ENCODE measurements at regions not wholly inside any gene's neighbourhood (a gene's known extent, or its start where the extent isn't known, plus 50 kb on each side); places are given as distances from the start of the nearest gene placed in this dataset.
"Not testable (repeated sequence)": the region's sequence is repeated elsewhere in the genome, so short reads cannot be mapped to it uniquely, and the experiment has no call there.

- H3K4me1 ChIP-seq (ENCODE audit: control insufficient read depth in 1 of 2, insufficient read depth in 2 of 2, low read length in 2 of 2), result no peaks in the 10 kb centered on the region
- H3K27me3 ChIP-seq (ENCODE audit: control insufficient read depth in 1 of 2, insufficient read depth in 2 of 2, low read length in 2 of 2), result no peaks in the 10 kb centered on the region
- no peak overlapping the region for H3K9ac ChIP-seq (ENCODE audit: low read depth in 1 of 2, low read length in 2 of 2)
- no peak overlapping the region for H3K27ac ChIP-seq (ENCODE audit: low read depth, low read length)
- H3K36me3 ChIP-seq (ENCODE audit: control insufficient read depth in 1 of 2, insufficient read depth in 2 of 2, low read length in 2 of 2), result no peaks in the 10 kb centered on the region
- no peak overlapping the region for H3K4me3 ChIP-seq (ENCODE audit: low read depth in 1 of 2, low read length in 2 of 2)
- no peaks in the 10 kb centered on the region for H3K9me3 ChIP-seq (ENCODE audit: control insufficient read depth in 1 of 2, low read length in 2 of 2)
Observed at GRCh38 chr5:98168871-98169270, 604.6 kb upstream of the RGMB start.

DNA sequence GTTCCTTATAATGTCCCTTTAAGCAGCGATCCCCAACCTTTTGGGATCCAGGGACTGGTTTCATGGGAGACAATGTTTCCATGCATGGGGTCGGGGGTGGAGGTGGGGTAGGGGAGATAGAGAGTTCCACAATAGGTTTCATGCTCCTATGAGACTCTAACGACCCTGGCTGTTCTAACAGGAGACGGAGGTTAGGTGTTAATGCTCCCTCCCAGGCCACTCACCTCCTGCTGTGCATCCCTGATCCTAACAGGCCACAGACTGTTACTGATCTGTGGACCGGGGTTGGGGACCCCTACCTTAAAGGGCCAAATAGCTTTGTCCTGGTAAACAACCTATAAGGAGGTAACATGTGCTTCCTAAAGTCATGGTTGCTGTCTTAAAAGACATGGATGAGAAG, 602.5 kb upstream of the RGMB start:
- no peak overlapping the region for H3K27ac ChIP-seq (ENCODE audit: low read depth, low read length)
- no peaks in the 10 kb centered on the region for H3K27me3 ChIP-seq (ENCODE audit: control insufficient read depth in 1 of 2, insufficient read depth in 2 of 2, low read length in 2 of 2)
- H3K36me3 ChIP-seq (ENCODE audit: control insufficient read depth in 1 of 2, insufficient read depth in 2 of 2, low read length in 2 of 2), result no peaks in the 10 kb centered on the region
- H3K4me3 ChIP-seq (ENCODE audit: low read depth in 1 of 2, low read length in 2 of 2), result no peak overlapping the region
- H3K9me3 ChIP-seq (ENCODE audit: control insufficient read depth in 1 of 2, low read length in 2 of 2), result no peaks in the 10 kb centered on the region
- no peak overlapping the region for H3K9ac ChIP-seq (ENCODE audit: low read depth in 1 of 2, low read length in 2 of 2)
- H3K4me1 ChIP-seq (ENCODE audit: control insufficient read depth in 1 of 2, insufficient read depth in 2 of 2, low read length in 2 of 2), result no peaks in the 10 kb centered on the region

DNA sequence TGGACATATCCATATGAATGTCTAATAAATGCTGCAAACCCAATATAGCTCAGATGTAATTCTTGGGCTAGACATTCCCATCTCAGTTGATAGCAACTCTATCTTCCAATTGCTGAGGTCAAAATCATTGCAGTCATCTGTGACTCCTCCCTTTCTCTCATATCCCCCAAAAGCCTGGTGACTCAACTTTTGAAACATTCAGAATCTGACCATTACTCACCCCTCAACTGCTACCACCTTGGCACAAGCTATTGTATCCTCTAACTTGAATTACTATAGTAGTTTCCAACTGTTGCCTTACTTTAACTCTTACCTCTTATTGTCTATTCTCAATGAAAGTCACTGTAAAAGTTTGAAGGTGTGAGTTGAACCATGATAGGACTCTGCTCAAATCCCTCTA, 600.1 kb upstream of the RGMB start:
- Histone ChIP-seq H3K4me1 (ENCODE audit: control insufficient read depth in 1 of 2, insufficient read depth in 2 of 2, low read length in 2 of 2) (no peaks in the 10 kb centered on the region), H3K36me3 (ENCODE audit: control insufficient read depth in 1 of 2, insufficient read depth in 2 of 2, low read length in 2 of 2) (no peaks in the 10 kb centered on the region), H3K27ac (ENCODE audit: low read depth, low read length) (no peak overlapping the region), H3K9me3 (ENCODE audit: control insufficient read depth in 1 of 2, low read length in 2 of 2) (no peaks in the 10 kb centered on the region), H3K4me3 (ENCODE audit: low read depth in 1 of 2, low read length in 2 of 2) (no peak overlapping the region), H3K27me3 (ENCODE audit: control insufficient read depth in 1 of 2, insufficient read depth in 2 of 2, low read length in 2 of 2) (no peaks in the 10 kb centered on the region), H3K9ac (ENCODE audit: low read depth in 1 of 2, low read length in 2 of 2) (no peak overlapping the region)

DNA sequence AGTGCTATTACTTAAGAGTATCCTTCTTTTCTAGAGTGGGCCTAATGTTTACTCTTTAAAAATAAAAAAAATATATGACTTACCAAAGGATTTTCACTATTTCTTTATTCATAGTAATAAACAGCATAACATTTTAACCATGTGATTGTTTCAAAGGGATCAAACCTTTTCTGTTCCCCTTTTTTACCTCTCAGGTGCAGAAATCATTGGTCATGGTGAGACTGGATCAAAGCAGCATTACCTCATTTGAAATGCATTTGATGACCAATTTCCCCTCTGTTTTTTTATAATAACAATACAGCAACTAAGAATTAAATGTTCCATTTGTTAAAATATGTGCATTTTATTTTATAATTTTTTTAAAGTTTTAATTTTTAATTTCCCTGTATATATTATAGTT, 598.0 kb upstream of the RGMB start:
- Histone ChIP-seq H3K4me3 (ENCODE audit: low read depth in 1 of 2, low read length in 2 of 2) (no peak overlapping the region), H3K27me3 (ENCODE audit: control insufficient read depth in 1 of 2, insufficient read depth in 2 of 2, low read length in 2 of 2) (no peaks in the 10 kb centered on the region), H3K9ac (ENCODE audit: low read depth in 1 of 2, low read length in 2 of 2) (no peak overlapping the region), H3K9me3 (ENCODE audit: control insufficient read depth in 1 of 2, low read length in 2 of 2) (no peaks in the 10 kb centered on the region), H3K27ac (ENCODE audit: low read depth, low read length) (no peak overlapping the region), H3K36me3 (ENCODE audit: control insufficient read depth in 1 of 2, insufficient read depth in 2 of 2, low read length in 2 of 2) (no peaks in the 10 kb centered on the region), H3K4me1 (ENCODE audit: control insufficient read depth in 1 of 2, insufficient read depth in 2 of 2, low read length in 2 of 2) (no peaks in the 10 kb centered on the region)

DNA sequence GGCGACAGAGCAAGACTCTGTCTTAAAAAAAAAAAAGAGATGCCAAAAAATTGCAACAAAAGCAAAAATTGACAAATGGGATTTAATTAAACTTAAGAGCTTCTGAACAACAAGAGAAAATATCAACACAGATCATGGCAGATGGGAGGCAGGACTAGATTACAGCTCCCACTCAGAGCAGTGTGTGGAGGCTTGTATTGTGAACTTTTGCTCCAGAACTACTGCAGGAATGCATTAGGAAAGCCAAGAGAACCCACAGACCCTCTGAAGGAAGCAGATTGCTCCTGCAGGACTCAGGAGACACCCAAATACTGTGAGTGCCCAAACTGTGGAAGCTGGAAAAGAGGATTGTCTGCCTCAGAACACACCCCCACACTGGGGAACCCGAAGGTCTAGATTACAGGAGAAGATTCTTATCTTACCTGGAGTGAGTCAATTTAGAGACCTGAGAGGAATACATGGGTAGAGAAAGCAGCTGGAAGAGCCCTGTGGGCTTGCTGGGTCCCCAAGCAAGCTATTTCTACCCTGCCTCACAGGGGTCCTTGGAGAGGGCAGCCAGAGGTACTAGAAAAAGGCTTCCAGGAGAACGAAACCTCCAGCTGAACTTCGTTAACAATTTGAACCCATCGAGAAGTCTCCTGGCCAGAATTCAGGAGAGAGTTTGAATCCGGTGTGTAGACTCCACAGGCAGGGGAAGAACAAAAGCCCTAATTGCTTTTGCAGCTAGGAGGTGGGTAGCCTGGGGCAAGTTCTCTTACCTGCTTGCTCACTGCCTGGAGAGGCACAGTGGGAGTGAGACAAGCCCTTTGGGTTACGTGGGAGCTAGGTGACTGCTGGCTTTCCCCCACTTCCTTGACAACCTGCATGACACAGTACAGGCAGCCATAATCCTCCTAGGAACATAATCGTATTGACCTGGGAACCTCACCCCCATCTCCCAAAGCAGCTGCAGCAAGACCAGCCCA, 593.4 kb upstream of the RGMB start:
- H3K4me1 ChIP-seq (ENCODE audit: control insufficient read depth in 1 of 2, insufficient read depth in 2 of 2, low read length in 2 of 2), result no peaks in the 10 kb centered on the region
- H3K4me3 ChIP-seq (ENCODE audit: low read depth in 1 of 2, low read length in 2 of 2), result no peak overlapping the region
- H3K9me3 ChIP-seq (ENCODE audit: control insufficient read depth in 1 of 2, low read length in 2 of 2), result no peaks in the 10 kb centered on the region
- H3K27me3 ChIP-seq (ENCODE audit: control insufficient read depth in 1 of 2, insufficient read depth in 2 of 2, low read length in 2 of 2), result no peaks in the 10 kb centered on the region
- H3K27ac ChIP-seq (ENCODE audit: low read depth, low read length), result no peak overlapping the region
- H3K9ac ChIP-seq (ENCODE audit: low read depth in 1 of 2, low read length in 2 of 2), result no peak overlapping the region
- H3K36me3 ChIP-seq (ENCODE audit: control insufficient read depth in 1 of 2, insufficient read depth in 2 of 2, low read length in 2 of 2), result no peaks in the 10 kb centered on the region

DNA sequence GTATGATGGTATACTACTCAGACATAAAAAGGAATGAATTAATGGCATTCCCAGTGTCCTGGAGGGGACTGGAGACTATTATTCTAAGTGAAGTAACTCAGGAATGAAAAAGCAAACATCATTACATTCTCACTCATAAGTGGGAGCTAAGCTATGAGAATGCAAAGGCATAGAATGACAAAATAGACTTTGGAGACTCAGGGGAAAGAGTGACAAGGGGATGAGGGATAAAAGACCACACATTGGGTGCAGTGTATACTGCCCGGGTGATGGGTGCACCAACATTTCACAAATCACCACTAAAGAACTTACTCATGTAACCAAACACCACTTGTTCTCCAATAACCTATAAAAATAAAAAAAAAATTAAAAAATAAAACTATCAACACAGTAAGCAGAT, 587.3 kb upstream of the RGMB start:
- Histone ChIP-seq H3K4me3 (ENCODE audit: low read depth in 1 of 2, low read length in 2 of 2) (no peak overlapping the region), H3K27me3 (ENCODE audit: control insufficient read depth in 1 of 2, insufficient read depth in 2 of 2, low read length in 2 of 2) (no peaks in the 10 kb centered on the region), H3K4me1 (ENCODE audit: control insufficient read depth in 1 of 2, insufficient read depth in 2 of 2, low read length in 2 of 2) (no peaks in the 10 kb centered on the region), H3K27ac (ENCODE audit: low read depth, low read length) (no peak overlapping the region), H3K9ac (ENCODE audit: low read depth in 1 of 2, low read length in 2 of 2) (no peak overlapping the region), H3K9me3 (ENCODE audit: control insufficient read depth in 1 of 2, low read length in 2 of 2) (no peaks in the 10 kb centered on the region), H3K36me3 (ENCODE audit: control insufficient read depth in 1 of 2, insufficient read depth in 2 of 2, low read length in 2 of 2) (no peaks in the 10 kb centered on the region)

DNA sequence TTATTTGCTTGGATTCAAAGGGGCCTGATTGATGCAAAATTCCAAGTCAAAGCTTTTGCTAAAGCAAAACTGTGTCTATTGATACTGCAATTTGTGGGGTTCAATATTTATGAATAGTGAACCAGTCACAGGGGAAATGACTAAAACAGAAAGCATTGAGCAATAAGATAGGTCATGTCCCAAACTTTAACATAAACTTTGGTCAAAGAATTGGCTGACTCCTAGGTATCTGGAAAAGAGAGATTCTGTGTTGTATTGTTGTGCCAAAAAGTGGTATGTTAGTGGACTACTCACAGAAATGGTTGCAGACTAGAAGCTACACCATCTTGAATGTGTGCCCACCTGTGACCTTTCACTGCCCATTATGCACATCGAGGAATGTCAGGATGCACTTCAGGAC, 585.5 kb upstream of the RGMB start:
- no peak overlapping the region for H3K4me3 ChIP-seq (ENCODE audit: low read depth in 1 of 2, low read length in 2 of 2)
- no peaks in the 10 kb centered on the region for H3K27me3 ChIP-seq (ENCODE audit: control insufficient read depth in 1 of 2, insufficient read depth in 2 of 2, low read length in 2 of 2)
- no peaks in the 10 kb centered on the region for H3K9me3 ChIP-seq (ENCODE audit: control insufficient read depth in 1 of 2, low read length in 2 of 2)
- H3K4me1 ChIP-seq (ENCODE audit: control insufficient read depth in 1 of 2, insufficient read depth in 2 of 2, low read length in 2 of 2), result no peaks in the 10 kb centered on the region
- no peak overlapping the region for H3K27ac ChIP-seq (ENCODE audit: low read depth, low read length)
- H3K36me3 ChIP-seq (ENCODE audit: control insufficient read depth in 1 of 2, insufficient read depth in 2 of 2, low read length in 2 of 2), result no peaks in the 10 kb centered on the region
- no peak overlapping the region for H3K9ac ChIP-seq (ENCODE audit: low read depth in 1 of 2, low read length in 2 of 2)

DNA sequence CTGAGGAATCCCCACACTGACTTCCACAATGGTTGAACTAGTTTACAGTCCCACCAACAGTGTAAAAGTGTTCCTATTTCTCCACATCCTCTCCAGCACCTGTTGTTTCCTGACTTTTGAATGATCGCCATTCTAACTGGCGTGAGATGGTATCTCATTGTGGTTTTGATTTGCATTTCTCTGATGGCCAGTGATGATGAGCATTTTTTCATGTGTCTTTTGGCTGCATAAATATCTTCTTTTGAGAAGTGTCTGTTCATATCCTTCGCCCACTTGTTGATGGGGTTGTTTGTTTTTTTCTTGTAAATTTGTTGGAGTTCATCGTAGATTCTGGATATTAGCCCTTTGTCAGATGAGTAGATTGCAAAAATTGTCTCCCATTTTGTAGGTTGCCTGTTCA, 583.1 kb upstream of the RGMB start:
- not testable (repeated sequence) for H3K36me3 ChIP-seq (ENCODE audit: control insufficient read depth in 1 of 2, insufficient read depth in 2 of 2, low read length in 2 of 2); H3K9me3 ChIP-seq (ENCODE audit: control insufficient read depth in 1 of 2, low read length in 2 of 2); H3K4me1 ChIP-seq (ENCODE audit: control insufficient read depth in 1 of 2, insufficient read depth in 2 of 2, low read length in 2 of 2); H3K27ac ChIP-seq (ENCODE audit: low read depth, low read length); H3K9ac ChIP-seq (ENCODE audit: low read depth in 1 of 2, low read length in 2 of 2); H3K27me3 ChIP-seq (ENCODE audit: control insufficient read depth in 1 of 2, insufficient read depth in 2 of 2, low read length in 2 of 2); H3K4me3 ChIP-seq (ENCODE audit: low read depth in 1 of 2, low read length in 2 of 2)

DNA sequence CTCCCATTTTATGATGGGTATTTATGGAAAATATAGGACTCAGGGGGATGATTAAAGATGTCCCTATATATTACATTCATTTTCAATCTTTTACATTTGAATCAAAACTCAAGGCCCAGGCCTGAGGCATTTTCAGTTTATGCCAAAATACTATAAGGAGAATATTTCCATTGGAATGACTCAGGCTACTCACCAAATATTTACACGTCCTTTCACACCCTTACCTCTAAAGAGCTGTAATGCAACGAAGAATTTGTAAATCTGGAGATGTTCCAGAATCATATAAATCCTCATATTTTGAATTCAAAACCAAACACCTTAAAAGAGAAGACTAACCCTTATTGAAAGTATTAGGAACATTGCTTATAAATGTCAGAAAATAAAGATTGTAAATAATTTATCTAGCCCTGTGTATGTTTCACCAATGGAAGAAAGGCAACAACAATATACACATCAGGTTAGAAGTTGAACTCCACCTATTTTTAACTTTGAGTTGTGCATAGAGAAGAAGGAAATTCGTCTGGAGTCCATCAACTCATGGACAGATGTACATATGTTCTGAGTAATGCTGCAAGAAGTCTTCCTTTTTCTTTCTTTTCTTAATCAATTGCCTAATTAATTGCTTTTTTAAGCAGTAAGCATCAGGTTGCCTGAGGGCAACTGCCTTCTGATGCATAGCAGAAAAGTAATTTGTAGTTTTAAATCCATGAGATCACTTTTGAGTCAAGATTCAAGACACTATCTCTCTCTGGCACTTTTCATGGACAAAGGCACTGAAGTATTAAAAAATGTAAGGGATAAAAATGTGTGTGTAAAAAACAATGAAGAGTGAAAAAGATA, 579.3 kb upstream of the RGMB start:
- no peaks in the 10 kb centered on the region for H3K4me1 ChIP-seq (ENCODE audit: control insufficient read depth in 1 of 2, insufficient read depth in 2 of 2, low read length in 2 of 2)
- H3K4me3 ChIP-seq (ENCODE audit: low read depth in 1 of 2, low read length in 2 of 2), result no peak overlapping the region
- no peaks in the 10 kb centered on the region for H3K9me3 ChIP-seq (ENCODE audit: control insufficient read depth in 1 of 2, low read length in 2 of 2)
- no peak overlapping the region for H3K9ac ChIP-seq (ENCODE audit: low read depth in 1 of 2, low read length in 2 of 2)
- no peaks in the 10 kb centered on the region for H3K36me3 ChIP-seq (ENCODE audit: control insufficient read depth in 1 of 2, insufficient read depth in 2 of 2, low read length in 2 of 2)
- no peak overlapping the region for H3K27ac ChIP-seq (ENCODE audit: low read depth, low read length)
- H3K27me3 ChIP-seq (ENCODE audit: control insufficient read depth in 1 of 2, insufficient read depth in 2 of 2, low read length in 2 of 2), result no peaks in the 10 kb centered on the region

Measured in duodenal mucosa (tissue), 2 donors.